GM18520 (cell line): ENCODE measurements at regions not wholly inside any gene's neighbourhood (a gene's known extent, or its start where the extent isn't known, plus 50 kb on each side); places are given as distances from the start of the nearest gene placed in this dataset.
"Not testable (repeated sequence)": the region's sequence is repeated elsewhere in the genome, so short reads cannot be mapped to it uniquely, and the experiment has no call there.

Source experiments
- ATAC-seq: cut with Tn5 transposase; IDR thresholded peaks from one replicate; pipeline ENCODE4 v1.9.1; 2021; ENCODE audit not compliant: unreplicated experiment

DNA sequence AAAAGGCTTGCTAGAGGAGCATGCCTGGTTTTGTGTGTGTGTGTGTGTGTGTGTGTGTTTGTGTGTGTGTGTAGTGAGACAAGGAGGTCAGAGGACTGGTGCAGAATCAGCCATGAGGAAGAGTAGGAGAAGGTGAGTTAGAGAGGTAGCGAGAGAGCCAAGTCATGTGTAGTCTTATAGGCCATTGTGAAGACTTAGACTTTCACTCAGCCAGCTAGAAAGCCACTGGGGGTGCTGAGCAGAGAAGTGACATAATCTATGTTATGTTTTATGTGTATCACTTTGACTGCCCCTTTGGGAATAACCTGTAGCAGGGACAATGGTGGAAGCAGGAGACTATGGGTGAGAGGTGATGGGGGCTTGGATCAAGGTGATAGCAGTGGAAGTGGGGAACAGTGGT is 180.5 kb upstream of the CLINT1 start:
- ATAC-seq: no peak

DNA sequence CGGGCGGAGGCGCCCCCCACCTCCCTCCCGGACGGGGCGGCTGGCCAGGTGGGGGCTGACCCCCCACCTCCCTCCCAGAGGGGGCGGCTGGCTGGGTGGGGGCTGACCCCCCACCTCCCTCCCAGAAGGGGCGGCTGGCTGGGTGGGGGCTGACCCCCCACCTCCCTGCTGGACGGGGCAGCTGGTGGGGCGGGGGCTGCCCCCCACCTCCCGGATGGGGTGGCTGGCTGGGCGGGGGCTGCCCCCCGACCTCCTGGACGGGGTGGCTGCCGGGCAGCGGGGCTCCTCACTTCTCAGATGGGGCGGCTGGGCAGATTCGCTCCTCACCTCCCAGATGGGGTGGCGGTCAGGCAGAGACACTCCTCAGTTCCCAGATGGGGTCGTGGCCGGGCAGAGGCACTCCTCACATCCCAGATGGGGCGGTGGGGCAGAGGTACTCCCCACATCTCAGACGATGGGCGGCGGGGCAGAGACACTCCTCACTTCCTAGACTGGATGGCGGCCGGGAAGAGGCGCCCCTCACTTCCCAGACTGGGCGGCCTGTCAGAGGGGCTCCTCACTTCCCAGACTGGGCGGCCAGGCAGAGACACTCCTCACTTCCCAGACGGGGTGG is 178.1 kb upstream of the CLINT1 start:
- ATAC-seq: not testable (repeated sequence)

GRCh38 chr5:158034586-158034985 is 175.6 kb upstream of the CLINT1 start:
- not testable (repeated sequence) for ATAC-seq

GRCh38 chr5:158033724-158034123 is 174.8 kb upstream of the CLINT1 start:
- no peak for ATAC-seq

GRCh38 chr5:158033076-158033475 is 174.1 kb upstream of the CLINT1 start:
- ATAC-seq: no peak

DNA sequence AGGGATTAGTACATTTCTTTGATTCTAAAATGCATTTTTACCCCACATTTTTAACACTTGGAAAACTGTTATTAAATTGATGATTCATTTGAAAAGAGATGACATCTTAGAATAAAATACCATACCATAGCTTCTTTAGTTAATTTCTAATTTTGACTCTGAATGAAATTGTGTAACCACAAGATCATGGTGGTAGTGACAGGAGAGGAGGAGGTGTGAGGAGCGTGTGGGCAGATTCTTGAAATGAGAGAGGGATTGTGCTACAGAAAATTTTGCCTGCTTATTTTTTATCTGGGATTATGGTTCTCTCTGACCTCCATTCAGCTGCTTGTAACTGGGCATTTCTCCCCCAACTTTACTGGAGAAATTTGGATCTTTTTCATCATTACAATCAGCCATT is 173.3 kb upstream of the CLINT1 start:
- no peak for ATAC-seq

- no peak for ATAC-seq
These were observed 169.1 kb upstream of the CLINT1 start for GRCh38 chr5:158027806-158028775.

DNA sequence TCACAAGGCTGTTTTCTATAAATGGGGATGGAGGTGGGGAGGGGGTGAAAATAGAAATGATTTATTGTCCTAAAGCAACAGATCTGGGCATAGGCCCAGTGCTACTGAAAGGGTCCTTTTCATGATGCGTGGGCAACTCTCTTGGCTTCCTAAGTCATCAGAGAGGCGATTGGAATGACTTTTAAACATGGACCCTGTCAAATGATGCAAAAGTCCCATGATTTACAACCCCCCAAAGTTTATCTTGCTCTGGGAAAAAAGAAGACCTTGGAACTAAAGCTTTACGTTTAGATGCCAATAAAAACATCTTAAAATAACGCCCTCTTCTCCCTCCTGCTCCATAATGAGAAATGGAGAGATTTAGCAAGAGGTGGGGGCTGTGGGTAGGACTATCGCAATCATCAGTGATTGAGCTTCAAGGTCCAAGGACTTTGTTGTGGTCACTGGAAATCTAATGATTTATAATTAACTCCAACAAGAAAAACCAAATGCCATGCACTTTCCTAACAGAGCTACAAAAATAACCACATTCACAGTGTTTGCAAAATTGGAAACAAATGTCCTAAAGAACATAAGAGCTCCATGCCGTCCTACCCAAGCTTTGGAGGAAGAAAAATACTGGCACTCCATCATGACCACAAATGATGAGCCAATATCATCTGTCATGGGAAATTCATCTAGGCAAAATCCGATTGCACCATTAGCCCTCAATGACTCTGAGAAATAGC is 167.5 kb upstream of the CLINT1 start:
- ATAC-seq: no peak

GRCh38 chr5:158023266-158023665 is 164.3 kb upstream of the CLINT1 start:
- ATAC-seq: no peak

DNA sequence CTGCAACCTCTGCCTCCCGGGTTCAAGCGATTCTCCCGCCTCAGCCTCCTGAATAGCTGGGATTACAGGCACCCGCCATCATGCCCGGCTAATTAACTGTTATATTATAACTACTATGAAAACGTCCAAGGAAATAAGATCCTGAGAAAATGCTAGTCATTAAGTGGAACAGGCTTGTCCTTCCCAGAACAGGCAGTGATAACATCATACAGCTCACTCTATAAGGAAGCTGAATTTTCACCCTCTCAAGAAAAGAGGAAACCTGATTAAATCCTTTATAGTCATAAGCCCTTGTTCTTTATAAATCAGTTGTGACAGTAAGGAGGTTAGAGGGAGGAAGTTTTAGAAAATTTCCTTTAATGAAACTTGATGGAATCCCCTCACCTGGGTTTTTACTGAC is 163.9 kb upstream of the CLINT1 start:
- no peak for ATAC-seq

DNA sequence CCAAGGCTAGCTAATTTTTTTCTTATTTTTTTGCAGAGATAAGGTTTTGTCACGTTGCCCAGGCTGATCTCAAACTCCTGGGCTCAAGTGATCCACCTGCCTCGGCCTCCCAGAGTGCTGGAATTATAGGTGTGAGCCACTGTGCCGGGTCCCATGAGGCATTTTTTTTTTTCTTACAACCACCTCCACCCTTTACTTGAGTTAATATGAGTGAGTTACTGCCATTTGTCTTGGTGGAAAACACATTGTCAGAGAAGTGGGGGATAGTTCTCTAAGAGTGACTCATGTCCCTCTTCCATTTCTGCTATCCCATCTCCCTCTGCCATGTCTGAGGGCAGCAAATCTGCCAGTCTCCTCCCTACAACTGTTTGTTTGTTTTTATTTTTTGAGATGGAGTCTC is 163.4 kb upstream of the CLINT1 start:
- no peak for ATAC-seq

- no peak for ATAC-seq
These were observed 161.8 kb upstream of the CLINT1 start for GRCh38 chr5:158020555-158021418.

DNA sequence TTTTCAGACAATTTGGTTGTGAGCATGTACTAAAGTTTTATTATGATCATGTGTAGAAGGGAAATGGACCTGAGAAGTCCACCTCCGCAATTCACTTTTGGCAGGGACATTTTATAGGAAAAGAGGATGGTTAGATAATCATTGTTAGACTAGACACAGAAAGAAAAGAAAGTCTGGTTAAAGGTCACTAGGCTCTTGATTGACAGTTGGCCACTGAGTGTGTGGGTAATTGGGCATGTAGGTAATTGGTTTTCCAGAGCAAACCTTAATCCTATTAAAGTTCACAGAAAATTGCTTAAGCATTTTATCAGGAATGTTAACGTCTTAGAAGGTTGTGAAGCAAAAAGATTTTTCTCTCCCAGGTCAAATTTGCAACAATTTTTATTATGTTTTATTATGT is 158.5 kb upstream of the CLINT1 start:
- no peak for ATAC-seq

DNA sequence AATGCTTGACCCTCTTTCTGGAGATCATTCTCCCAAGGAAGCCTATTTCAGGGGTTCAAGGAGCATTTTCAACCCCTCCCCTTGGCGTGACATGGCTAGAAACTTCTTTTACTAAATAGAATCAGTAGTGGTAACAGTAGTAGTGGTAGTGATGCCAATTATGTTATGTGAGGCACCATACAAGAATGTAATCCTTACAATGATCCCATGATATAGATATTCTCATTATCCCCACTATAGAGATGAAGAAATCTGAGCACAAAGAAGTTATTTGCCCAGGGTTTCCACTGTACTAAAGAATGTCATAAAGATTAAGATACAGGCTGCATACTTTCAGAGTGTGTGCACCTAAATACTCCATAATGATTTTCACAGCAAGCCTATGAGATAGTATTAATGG is 155.4 kb upstream of the CLINT1 start:
- no peak for ATAC-seq

GRCh38 chr5:158013939-158014338 is 155.0 kb upstream of the CLINT1 start:
- ATAC-seq: no peak

DNA sequence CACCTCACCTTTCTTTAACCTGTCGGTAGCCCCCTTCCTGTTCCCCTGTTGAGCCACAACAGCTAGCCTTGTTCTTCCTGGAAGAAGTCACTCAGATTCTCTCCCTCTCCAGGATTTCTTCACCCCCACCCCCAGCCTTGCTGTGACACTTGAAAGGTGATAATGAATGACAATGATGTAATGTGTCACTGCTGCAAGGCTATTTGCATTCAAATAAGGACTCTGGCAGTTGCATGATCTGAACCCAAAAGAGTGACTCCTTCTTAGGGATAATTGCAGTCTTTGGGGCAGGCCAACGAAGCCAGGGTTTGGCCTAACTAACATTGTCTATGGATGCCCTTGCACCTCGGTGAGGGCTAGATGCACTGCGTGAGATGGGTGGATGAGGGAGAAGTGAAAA is 154.4 kb upstream of the CLINT1 start:
- ATAC-seq: no peak

- no peak for ATAC-seq
These were observed 152.5 kb upstream of the CLINT1 start for GRCh38 chr5:158011422-158011821.

DNA sequence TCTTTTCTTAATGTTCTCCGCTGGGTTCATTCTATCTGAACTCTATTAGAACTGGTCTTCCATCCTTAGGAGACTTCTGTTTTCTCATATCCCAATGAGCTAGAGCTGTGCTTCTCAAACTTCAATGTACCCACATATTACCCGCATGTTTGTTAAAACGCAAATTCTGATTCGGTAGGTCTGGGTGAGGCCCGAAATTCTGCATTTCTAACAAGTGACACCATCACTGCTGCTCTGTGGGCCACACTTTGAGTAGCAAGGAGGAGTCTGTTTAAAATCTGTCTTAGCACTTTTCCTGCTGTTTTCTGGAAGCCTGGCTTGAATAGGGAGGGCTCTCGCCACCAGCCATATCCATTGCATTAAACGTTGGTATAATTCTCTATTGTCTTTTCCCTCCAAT is 151.9 kb upstream of the CLINT1 start:
- no peak for ATAC-seq

DNA sequence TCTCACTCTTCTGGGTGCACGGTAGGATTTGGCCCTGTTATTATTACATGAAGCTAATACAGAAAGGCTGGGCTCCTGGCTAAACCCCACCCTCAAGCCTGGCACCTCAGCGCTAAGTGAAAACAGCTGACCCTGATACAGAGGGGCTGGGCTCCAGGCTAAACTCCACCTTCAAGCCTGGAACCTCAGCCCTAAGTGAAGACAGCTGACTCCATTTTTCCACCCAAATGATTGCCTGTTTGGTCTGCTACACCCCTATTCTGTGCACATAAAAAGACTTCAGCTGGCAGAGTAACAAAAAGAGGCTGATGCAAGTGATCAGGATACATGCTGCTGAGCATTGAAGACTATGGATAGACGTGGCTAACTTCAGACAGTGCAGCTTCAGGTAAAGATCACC is 148.4 kb upstream of the CLINT1 start:
- ATAC-seq: no peak

- ATAC-seq: no peak
These were observed 140.8 kb upstream of the CLINT1 start for GRCh38 chr5:157999696-158000095.

GRCh38 chr5:157997991-157998504 is 139.1 kb upstream of the CLINT1 start:
- no peak for ATAC-seq
